ENCODE measurements at regions not wholly inside any gene's neighbourhood (a gene's known extent, or its start where the extent isn't known, plus 50 kb on each side); places are given as distances from the start of the nearest gene placed in this dataset.

DNA sequence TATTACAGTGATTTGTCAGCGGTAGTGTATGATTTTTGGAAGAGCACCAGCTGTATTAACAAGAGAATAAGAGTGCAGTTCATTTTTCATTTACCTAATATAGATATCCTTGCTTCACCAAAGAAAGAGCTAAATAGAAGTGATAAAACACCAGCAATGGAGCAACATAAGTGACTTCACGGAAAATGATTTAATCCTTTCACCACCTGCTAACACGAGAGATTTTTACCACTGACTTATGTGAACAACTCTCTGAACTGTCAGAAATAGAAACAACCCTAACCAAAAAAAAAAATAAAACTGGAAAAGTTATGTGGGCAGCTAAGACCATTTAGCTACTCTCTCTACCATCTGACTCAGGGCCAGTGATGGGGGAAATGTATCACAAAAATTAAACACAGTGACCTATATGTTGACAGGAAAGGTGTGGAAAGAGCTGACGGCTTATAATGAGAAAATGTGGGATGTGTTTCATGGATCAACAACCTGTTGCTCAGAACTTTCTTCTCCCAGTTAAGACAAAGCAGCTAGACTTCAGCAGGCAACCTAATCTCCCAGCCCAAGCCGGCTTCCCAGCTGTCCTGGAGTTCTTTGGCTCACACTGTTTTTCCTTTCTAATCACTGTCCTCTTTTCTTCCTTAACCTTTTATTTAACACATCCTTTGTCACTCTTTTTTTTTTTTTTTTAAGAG lies 272.7 kb downstream of the SS18 start:
- Histone ChIP-seq H3K27me3 (no peaks in the 10 kb centered on the region), H3K4me3 (no peak overlapping the region), H3K9me3 (no peaks in the 10 kb centered on the region), H3K27ac (no peak overlapping the region), H3K4me1 (no peaks in the 10 kb centered on the region), H3K36me3 (no peaks in the 10 kb centered on the region)
- intact Hi-C loops (cut with DNase I; ENCODE audit: low total_unique reads) = no loop called here
- DNase-seq = no peak
- TF ChIP-seq, protein P1, sequence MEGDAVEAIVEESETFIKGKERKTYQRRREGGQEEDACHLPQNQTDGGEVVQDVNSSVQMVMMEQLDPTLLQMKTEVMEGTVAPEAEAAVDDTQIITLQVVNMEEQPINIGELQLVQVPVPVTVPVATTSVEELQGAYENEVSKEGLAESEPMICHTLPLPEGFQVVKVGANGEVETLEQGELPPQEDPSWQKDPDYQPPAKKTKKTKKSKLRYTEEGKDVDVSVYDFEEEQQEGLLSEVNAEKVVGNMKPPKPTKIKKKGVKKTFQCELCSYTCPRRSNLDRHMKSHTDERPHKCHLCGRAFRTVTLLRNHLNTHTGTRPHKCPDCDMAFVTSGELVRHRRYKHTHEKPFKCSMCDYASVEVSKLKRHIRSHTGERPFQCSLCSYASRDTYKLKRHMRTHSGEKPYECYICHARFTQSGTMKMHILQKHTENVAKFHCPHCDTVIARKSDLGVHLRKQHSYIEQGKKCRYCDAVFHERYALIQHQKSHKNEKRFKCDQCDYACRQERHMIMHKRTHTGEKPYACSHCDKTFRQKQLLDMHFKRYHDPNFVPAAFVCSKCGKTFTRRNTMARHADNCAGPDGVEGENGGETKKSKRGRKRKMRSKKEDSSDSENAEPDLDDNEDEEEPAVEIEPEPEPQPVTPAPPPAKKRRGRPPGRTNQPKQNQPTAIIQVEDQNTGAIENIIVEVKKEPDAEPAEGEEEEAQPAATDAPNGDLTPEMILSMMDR (IDR thresholded peaks at IDR 0.05) = no peak
- no peak for TF ChIP-seq POLR2A (IDR thresholded peaks at IDR 0.05)

DNA sequence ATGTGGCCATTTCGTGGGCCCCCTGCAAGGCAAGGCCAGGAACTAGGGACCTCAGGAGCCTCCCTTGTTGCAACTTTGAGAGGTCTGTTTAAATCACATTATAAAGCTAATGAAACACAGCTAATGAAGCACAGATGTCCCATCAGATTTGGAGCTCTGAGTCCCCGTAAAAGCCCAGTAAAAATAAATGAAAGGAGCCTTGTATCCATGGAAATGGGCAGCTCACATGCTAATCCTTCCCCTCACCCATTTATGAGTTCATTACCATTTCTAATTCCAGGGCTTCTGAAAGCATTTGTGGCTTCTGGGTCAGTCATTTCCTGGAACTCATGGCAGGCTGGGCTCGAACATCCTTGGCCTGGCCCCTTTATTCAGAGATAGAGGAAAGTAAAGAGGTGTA lies 274.8 kb downstream of the SS18 start:
- TF ChIP-seq, protein P1 (IDR thresholded peaks at IDR 0.05) = no peak
- TF ChIP-seq POLR2A (IDR thresholded peaks at IDR 0.05) = no peak
- H3K4me3 ChIP-seq = no peak overlapping the region
- H3K27ac ChIP-seq = no peak overlapping the region
- H3K9me3 ChIP-seq = no peaks in the 10 kb centered on the region
- H3K27me3 ChIP-seq = no peaks in the 10 kb centered on the region
- intact Hi-C loops (cut with DNase I; ENCODE audit: low total_unique reads) = no loop called here
- no peaks in the 10 kb centered on the region for H3K4me1 ChIP-seq
- DNase-seq = no peak
- no peaks in the 10 kb centered on the region for H3K36me3 ChIP-seq

DNA sequence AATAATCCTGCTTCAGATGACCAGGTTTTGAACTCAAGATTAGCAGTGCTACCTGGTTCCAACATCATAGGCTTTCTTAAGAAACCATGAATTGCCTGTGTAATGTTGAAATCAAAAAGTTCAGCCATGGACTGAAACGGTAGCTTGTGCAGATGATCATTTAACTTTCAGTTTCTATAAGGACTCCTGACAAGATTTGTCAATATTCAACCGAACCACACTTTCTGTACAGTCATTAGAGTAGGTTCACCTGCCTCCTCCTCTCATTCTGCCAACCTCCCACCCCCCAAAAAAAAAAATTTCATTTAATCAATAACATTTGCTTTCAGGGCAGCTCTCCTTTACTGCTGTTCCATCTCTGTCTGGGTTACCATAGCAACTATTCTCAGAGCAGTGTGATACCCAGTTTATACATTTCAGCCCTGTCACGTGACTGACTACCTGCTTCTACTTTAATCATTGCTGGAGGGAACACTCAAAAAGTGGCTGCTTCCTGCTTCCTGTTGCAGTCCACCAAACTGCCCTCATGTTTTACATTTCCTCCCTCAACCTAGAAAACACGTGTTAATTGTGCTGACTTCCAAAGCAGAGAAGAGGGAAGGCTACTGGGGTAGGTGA lies 275.5 kb downstream of the SS18 start:
- Histone ChIP-seq H3K27ac (no peak overlapping the region), H3K4me1 (no peaks in the 10 kb centered on the region), H3K4me3 (no peak overlapping the region), H3K36me3 (no peaks in the 10 kb centered on the region), H3K9me3 (no peaks in the 10 kb centered on the region), H3K27me3 (no peaks in the 10 kb centered on the region)
- intact Hi-C loops (cut with DNase I; ENCODE audit: low total_unique reads) = no loop called here
- DNase-seq = no peak
- TF ChIP-seq POLR2A (IDR thresholded peaks at IDR 0.05) = no peak
- TF ChIP-seq, protein P1 (IDR thresholded peaks at IDR 0.05) = no peak

DNA sequence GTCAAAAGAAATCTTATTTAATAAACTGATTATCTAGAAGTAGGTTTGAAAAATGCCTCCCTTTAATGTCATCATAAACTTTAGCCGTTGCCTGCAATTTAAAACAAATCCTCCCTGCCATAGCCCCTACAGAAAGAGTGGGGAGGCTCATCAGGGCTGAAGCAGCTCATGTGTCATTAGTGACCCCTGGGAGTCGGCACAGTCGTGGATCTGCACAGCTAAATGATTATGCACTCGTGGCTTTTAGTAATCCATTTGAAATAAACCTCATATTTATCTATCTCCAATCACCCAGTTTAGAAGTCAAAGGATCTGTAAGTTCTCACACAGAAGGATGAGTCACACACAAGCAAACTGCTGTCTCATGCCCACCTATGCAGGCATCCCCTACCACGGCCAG lies 277.3 kb downstream of the SS18 start:
- no peaks in the 10 kb centered on the region for H3K9me3 ChIP-seq

DNA sequence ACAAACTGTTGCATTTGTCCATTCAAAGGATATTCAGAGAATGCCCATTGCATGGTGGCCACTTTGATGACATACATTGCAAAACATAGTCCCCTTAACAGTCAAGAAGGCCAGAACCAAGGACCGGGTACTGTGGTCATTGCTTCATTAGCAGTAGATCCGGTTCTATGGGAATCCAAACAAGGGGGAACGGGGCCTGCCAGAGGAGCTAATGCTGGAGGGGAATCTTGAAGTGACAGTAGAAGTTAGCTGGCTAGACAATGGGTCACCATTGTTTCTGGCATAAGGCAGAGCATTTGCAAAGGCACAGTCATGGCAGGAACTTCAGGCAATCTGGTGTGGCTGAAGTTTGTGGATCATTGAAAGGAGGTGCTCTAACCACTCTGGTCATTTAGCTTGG lies 279.7 kb downstream of the SS18 start:
- Histone ChIP-seq H3K27me3 (no peaks in the 10 kb centered on the region), H3K4me3 (no peak overlapping the region), H3K9me3 (no peaks in the 10 kb centered on the region), H3K27ac (no peak overlapping the region), H3K36me3 (no peaks in the 10 kb centered on the region), H3K4me1 (no peaks in the 10 kb centered on the region)
- DNase-seq = no peak
- intact Hi-C loops (cut with DNase I; ENCODE audit: low total_unique reads) = no loop called here
- TF ChIP-seq POLR2A (IDR thresholded peaks at IDR 0.05) = no peak
- TF ChIP-seq, protein P1 (IDR thresholded peaks at IDR 0.05) = no peak

More for the DNA sequence above, 277.3 kb downstream of the SS18 start:
- H3K27ac ChIP-seq = no peak overlapping the region
- no peak overlapping the region for H3K4me3 ChIP-seq
- no peak for TF ChIP-seq POLR2A (IDR thresholded peaks at IDR 0.05)
- TF ChIP-seq, protein P1 (IDR thresholded peaks at IDR 0.05) = no peak
- H3K36me3 ChIP-seq = no peaks in the 10 kb centered on the region
- H3K27me3 ChIP-seq = no peaks in the 10 kb centered on the region
- no peaks in the 10 kb centered on the region for H3K4me1 ChIP-seq
- intact Hi-C loops (cut with DNase I; ENCODE audit: low total_unique reads) = no loop called here
- no peak for DNase-seq

All from uterus (tissue), 3 donors.